Adrenal gland (tissue), 9 donors: ENCODE measurements at regions not wholly inside any gene's neighbourhood (a gene's known extent, or its start where the extent isn't known, plus 50 kb on each side); places are given as distances from the start of the nearest gene placed in this dataset.

Experiments used
- DNase-seq, 7 donors: peaks; one replicate each; pipeline ENCODE4 v3.0.0-alpha.2; 2019 to 2020
- H3K27ac ChIP-seq, 5 donors: fragments of 200-600 bp; sonication (generic) in 4 of 5; 1 replicate in 3 of 5; 2 replicates in 2 of 5; pipeline versions ENCODE4 v1.5.1 to v1.8.0; 2016 to 2020; ENCODE audit warnings: mild to moderate bottlenecking in 1 of 5
- H3K27me3 ChIP-seq: fragments of 200-600 bp; 2 replicates; pipeline ENCODE4 v1.8.0; 2021
- H3K36me3 ChIP-seq, 2 donors: fragments of 200-600 bp; replicated peaks in 1 of 2; 1 replicate in 1 of 2; 2 replicates in 1 of 2; pipeline versions ENCODE4 v1.5.1 to v1.8.0; 2018 to 2022
- H3K4me1 ChIP-seq, 2 donors: fragments of 200-600 bp; replicated peaks in 1 of 2; 1 replicate in 1 of 2; 2 replicates in 1 of 2; pipeline versions ENCODE4 v1.5.1 to v1.8.0; 2018 to 2021
- H3K4me3 ChIP-seq, 4 donors: fragments of 200-600 bp; sonication (generic) in 3 of 4; one replicate each; pipeline ENCODE4 v1.5.1; 2016 to 2018
- H3K9me3 ChIP-seq, 3 donors: fragments of 200-600 bp; sonication (generic) in 1 of 3; replicated peaks in 1 of 3; 1 replicate in 2 of 3; 2 replicates in 1 of 3; pipeline versions ENCODE4 v1.5.1 to v1.8.0; 2016 to 2021
- POLR2A ChIP-seq, 2 donors: fragments of 450-650 bp; IDR thresholded peaks; one replicate each; pipeline ENCODE4 v1.6.1; 2017; ENCODE audit warnings: antibody characterized with exemption in 2 of 2, mild to moderate bottlenecking in 2 of 2, moderate library complexity in 1 of 2
- WGBS, 4 donors: extraction: QIAGEN DNeasy Blood & Tissue Kit in 2 of 4; methylation state at CpG; one replicate each; pipeline versions ENCODE4 v1.1.5 to v1.1.7; 2013 to 2017; 5-methylcytosine and 5-hydroxymethylcytosine counted together
- intact Hi-C, 2 donors: fragments of 100-400 bp; cut with DNase I; formaldehyde crosslinking; loops; one replicate each; pipeline versions ENCODE4 v1.14.1 to v1.15.0; 2022 to 2023
- TF ChIP-seq, protein P1 (sequence below), 6 experiments: fragments of 450-650 bp in 4 of 6; fragments of 200-600 bp in 2 of 6; sonication (generic) in 1 of 6; IDR thresholded peaks; 1 replicate in 5 of 6; 2 replicates in 1 of 6; pipeline versions ENCODE4 v1.5.1 to v1.8.0; 2016 to 2021; ENCODE audit warnings: antibody characterized with exemption in 6 of 6, mild to moderate bottlenecking in 2 of 6, moderate library complexity in 1 of 6
- donor health status: healthy with polysubstance abuse.
- donor health status: Bipolar disorder and iron deficiency.
- donor health status: DM: yes; HTN: yes; CAD: no.
- donor health status: DM: no; HTN: no; CAD: no.
- donor health status: DM: no; HTN: no; CAD: no.

DNA sequence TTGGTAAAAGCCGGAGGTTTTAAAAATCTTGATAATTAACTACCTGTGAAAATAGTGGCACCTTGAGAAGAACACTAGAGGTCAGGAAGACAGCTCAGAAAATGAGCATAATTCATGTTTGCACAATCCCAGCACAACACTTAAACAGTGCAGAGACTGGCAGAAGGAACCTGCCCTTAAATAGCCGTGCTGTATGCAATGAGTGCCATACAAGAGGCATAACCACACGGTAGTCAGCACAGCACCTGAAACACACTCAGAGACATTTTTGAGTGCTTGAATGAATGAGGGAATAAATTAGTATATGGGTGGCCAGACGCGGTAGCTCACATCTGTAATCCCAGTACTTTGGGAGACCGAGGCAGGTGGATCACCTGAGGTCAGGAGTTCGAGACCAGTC is 164.9 kb downstream of the PAX3 start:
- Histone ChIP-seq H3K27me3 (no peaks in the 10 kb centered on the region), H3K4me1 (no peaks in the 10 kb centered on the region), H3K27ac (no peak overlapping the region), H3K4me3 (no peak overlapping the region), H3K36me3 (no peaks in the 10 kb centered on the region), H3K9me3 (no peaks in the 10 kb centered on the region)
- no peak for DNase-seq
- TF ChIP-seq, protein P1, sequence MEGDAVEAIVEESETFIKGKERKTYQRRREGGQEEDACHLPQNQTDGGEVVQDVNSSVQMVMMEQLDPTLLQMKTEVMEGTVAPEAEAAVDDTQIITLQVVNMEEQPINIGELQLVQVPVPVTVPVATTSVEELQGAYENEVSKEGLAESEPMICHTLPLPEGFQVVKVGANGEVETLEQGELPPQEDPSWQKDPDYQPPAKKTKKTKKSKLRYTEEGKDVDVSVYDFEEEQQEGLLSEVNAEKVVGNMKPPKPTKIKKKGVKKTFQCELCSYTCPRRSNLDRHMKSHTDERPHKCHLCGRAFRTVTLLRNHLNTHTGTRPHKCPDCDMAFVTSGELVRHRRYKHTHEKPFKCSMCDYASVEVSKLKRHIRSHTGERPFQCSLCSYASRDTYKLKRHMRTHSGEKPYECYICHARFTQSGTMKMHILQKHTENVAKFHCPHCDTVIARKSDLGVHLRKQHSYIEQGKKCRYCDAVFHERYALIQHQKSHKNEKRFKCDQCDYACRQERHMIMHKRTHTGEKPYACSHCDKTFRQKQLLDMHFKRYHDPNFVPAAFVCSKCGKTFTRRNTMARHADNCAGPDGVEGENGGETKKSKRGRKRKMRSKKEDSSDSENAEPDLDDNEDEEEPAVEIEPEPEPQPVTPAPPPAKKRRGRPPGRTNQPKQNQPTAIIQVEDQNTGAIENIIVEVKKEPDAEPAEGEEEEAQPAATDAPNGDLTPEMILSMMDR (IDR thresholded peaks at IDR 0.05) = no peak
- 64 to 93% (median 85%) methylated on average over 7 of the region's 7 CpGs for WGBS, 4 donors
- intact Hi-C loops = no loop called here

GRCh38 chr2:222130855-222131254 is 167.9 kb downstream of the PAX3 start:
- H3K9me3 ChIP-seq = no peaks in the 10 kb centered on the region
- no peak overlapping the region for H3K4me3 ChIP-seq
- no peak for TF ChIP-seq POLR2A (IDR thresholded peaks at IDR 0.05)
- TF ChIP-seq, protein P1 (IDR thresholded peaks at IDR 0.05) = no peak
- no peaks in the 10 kb centered on the region for H3K4me1 ChIP-seq
- 52 to 76% (median 63%) methylated on average over 3 of the region's 3 CpGs for WGBS, 4 donors
- H3K27ac ChIP-seq = no peak overlapping the region
- intact Hi-C loops = no loop called here
- H3K27me3 ChIP-seq = no peaks in the 10 kb centered on the region
- no peak for DNase-seq
- no peaks in the 10 kb centered on the region for H3K36me3 ChIP-seq

DNA sequence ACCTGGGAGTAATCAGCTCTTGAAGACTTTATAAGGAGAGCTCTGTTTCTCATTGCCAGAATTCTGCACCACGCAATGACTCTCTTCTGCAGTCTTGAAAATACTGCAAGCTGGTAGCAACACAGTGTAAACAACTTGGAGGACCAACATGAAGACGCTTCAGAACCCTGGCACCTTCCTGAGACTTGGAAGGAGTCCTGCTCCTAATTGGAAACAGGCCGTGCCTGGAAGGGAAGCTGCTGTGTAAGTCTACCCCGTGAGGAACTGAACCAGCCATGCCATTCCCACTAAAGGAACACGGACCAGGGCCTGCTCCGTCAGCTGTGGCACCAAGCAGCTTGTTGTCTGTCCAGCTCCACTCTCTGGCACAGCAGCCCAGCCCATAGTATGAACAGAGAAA is 171.1 kb downstream of the PAX3 start:
- no peak for DNase-seq
- intact Hi-C loops = no loop called here

DNA sequence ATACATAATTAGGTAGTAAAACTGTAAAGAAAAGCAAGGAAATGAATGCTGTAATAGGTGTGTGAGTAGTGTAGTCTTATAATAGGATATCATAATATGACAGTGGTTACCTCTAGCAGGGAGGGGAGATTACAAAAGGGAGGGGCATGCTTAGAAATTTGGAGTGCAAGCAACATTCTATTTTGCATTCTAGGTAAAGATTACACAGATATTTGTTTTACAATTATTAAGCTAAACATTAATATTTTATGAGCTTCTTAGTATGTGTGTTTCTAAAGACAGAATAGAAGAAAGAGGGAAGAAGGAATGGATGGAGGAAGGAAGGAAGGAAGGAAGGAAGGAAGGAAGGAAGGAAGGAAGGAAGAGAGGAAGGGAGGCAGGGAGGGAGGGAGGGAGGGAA is 177.9 kb downstream of the PAX3 start:
- intact Hi-C loops = no loop called here
- TF ChIP-seq, protein P1 (IDR thresholded peaks at IDR 0.05) = no peak
- TF ChIP-seq POLR2A (IDR thresholded peaks at IDR 0.05) = no peak
- no peak overlapping the region for H3K27ac ChIP-seq
- no peak for DNase-seq
- H3K9me3 ChIP-seq = no peaks in the 10 kb centered on the region
- H3K36me3 ChIP-seq = no peaks in the 10 kb centered on the region
- no peaks in the 10 kb centered on the region for H3K4me1 ChIP-seq
- no peaks in the 10 kb centered on the region for H3K27me3 ChIP-seq
- H3K4me3 ChIP-seq = no peak overlapping the region

More for the DNA sequence above, 171.1 kb downstream of the PAX3 start:
- no peak overlapping the region for H3K4me3 ChIP-seq
- H3K9me3 ChIP-seq = no peaks in the 10 kb centered on the region
- H3K36me3 ChIP-seq = no peaks in the 10 kb centered on the region
- H3K27ac ChIP-seq = no peak overlapping the region
- H3K27me3 ChIP-seq = no peaks in the 10 kb centered on the region
- TF ChIP-seq POLR2A (IDR thresholded peaks at IDR 0.05) = no peak
- WGBS, 4 donors = 72 to 85% (median 77%) methylated on average over 6 of the region's 6 CpGs
- no peaks in the 10 kb centered on the region for H3K4me1 ChIP-seq

- Histone ChIP-seq H3K36me3 (no peaks in the 10 kb centered on the region), H3K4me1 (no peaks in the 10 kb centered on the region), H3K27ac (no peak overlapping the region), H3K9me3 (no peaks in the 10 kb centered on the region), H3K27me3 (no peaks in the 10 kb centered on the region), H3K4me3 (no peak overlapping the region)
- intact Hi-C loops = no loop called here
- WGBS, 4 donors = 70 to 82% (median 80%) methylated on average over 3 of the region's 3 CpGs
- no peak for TF ChIP-seq POLR2A (IDR thresholded peaks at IDR 0.05)
- TF ChIP-seq, protein P1 (IDR thresholded peaks at IDR 0.05) = no peak
- DNase-seq = no peak
These were observed 183.5 kb downstream of the PAX3 start for GRCh38 chr2:222115296-222115695.
